PC-9 (cell line): ENCODE measurements at regions not wholly inside any gene's neighbourhood (a gene's known extent, or its start where the extent isn't known, plus 50 kb on each side); places are given as distances from the start of the nearest gene placed in this dataset.
"Not testable (repeated sequence)": the region's sequence is repeated elsewhere in the genome, so short reads cannot be mapped to it uniquely, and the experiment has no call there.

Experiments used
- BruUV-seq: library from RNA; stranded (reverse); fragments of 400-500 nt; replicated peaks from 2 replicates; lab custom pipeline; 2021; lab: Mats Ljungman, UMichigan
- CTCF ChIA-PET: fragments of 300-600 bp; sonication (Branson Sonifier 250); formaldehyde crosslinking; loops from one replicate; lab custom pipeline; 2022; ENCODE audit warnings: antibody characterized with exemption; lab: Charles Lee
- POLR2A ChIA-PET: fragments of 300-600 bp; sonication (Branson Sonifier 250); formaldehyde crosslinking; loops from one replicate; lab custom pipeline; 2022; ENCODE audit warnings: antibody characterized with exemption; ENCODE audit not compliant: unreplicated experiment; lab: Charles Lee
- DNase-seq, 2 experiments: peaks; one replicate each; pipeline versions ENCODE4 v3.0.0 to v3.0.0-alpha.2; 2015 to 2022; ENCODE audit warnings: mixed read lengths in 1 of 2
- H2AFZ ChIP-seq: fragments of 200-600 bp; sonication (generic); 2 replicates; pipeline ENCODE4 v1.8.1; 2017; ENCODE audit warnings: antibody characterized with exemption
- H3F3A ChIP-seq: fragments of 200-600 bp; sonication (generic); 2 replicates; pipeline ENCODE4 v1.8.1; 2017; ENCODE audit warnings: antibody characterized with exemption, mild to moderate bottlenecking, low read depth; ENCODE audit not compliant: insufficient read depth
- H3K27ac ChIP-seq: fragments of 200-600 bp; sonication (generic); 2 replicates; pipeline ENCODE4 v1.6.1; 2016; ENCODE audit warnings: mixed run types
- H3K27me3 ChIP-seq: fragments of 200-600 bp; sonication (generic); 2 replicates; pipeline ENCODE4 v1.6.1; 2016; ENCODE audit warnings: low read depth, mixed run types; ENCODE audit not compliant: insufficient read depth
- H3K36me3 ChIP-seq: fragments of 200-600 bp; sonication (generic); 2 replicates; pipeline ENCODE4 v1.6.1; 2016; ENCODE audit warnings: low read depth, mixed run types
- H3K4me1 ChIP-seq: fragments of 200-600 bp; sonication (generic); replicated peaks from 2 replicates; pipeline ENCODE4 v1.6.1; 2016; ENCODE audit warnings: mixed run types; ENCODE audit not compliant: insufficient read depth
- H3K4me2 ChIP-seq: fragments of 200-600 bp; sonication (generic); 2 replicates; pipeline ENCODE4 v1.6.1; 2017; ENCODE audit warnings: mixed run types
- H3K4me3 ChIP-seq: fragments of 200-600 bp; sonication (generic); 2 replicates; pipeline ENCODE4 v1.6.1; 2016; ENCODE audit warnings: mixed run types
- H3K79me2 ChIP-seq: fragments of 200-600 bp; sonication (generic); 2 replicates; pipeline ENCODE4 v1.6.1; 2017; ENCODE audit warnings: low read depth, mixed run types
- H3K9me2 ChIP-seq: fragments of 200-600 bp; sonication (generic); 2 replicates; pipeline ENCODE4 v1.8.1; 2017; ENCODE audit warnings: mild to moderate bottlenecking; ENCODE audit not compliant: insufficient read depth
- H3K9me3 ChIP-seq: fragments of 200-600 bp; sonication (generic); 2 replicates; pipeline ENCODE4 v1.8.1; 2016; ENCODE audit warnings: low read depth; ENCODE audit not compliant: insufficient read depth
- H4K20me1 ChIP-seq: fragments of 200-600 bp; sonication (generic); 2 replicates; pipeline ENCODE4 v1.8.1; 2017; ENCODE audit not compliant: insufficient read depth
- CTCF ChIP-seq: fragments of 200-600 bp; sonication (generic); conservative IDR thresholded peaks from 2 replicates; pipeline ENCODE4 v1.6.1; 2017; ENCODE audit warnings: mixed run types, antibody characterized with exemption, mild to moderate bottlenecking, moderate library complexity
- EZH2 ChIP-seq: fragments of 200-600 bp; sonication (generic); IDR thresholded peaks from 2 replicates; pipeline ENCODE4 v1.8.0; 2017; ENCODE audit warnings: antibody characterized with exemption, low read depth
- intact Hi-C: fragments of 100-400 bp; cut with micrococcal nuclease; formaldehyde crosslinking; loops from one replicate; pipeline ENCODE4 v1.10.0; 2022; ENCODE audit not compliant: unreplicated experiment

GRCh38 chr4:164648849-164649212 is 105.1 kb upstream of the SMIM31 start:
- Histone ChIP-seq H3F3A (no peaks in the 10 kb centered on the region), H3K79me2 (no peaks in the 10 kb centered on the region), H3K27me3 (no peaks in the 10 kb centered on the region), H3K36me3 (no peaks in the 10 kb centered on the region), H4K20me1 (no peaks in the 10 kb centered on the region), H3K4me3 (no peak overlapping the region), H2AFZ (no peak overlapping the region), H3K4me1 (no peaks in the 10 kb centered on the region), H3K9me3 (no peaks in the 10 kb centered on the region), H3K27ac (no peak overlapping the region), H3K9me2 (no peaks in the 10 kb centered on the region), H3K4me2 (no peak overlapping the region)
- POLR2A ChIA-PET: no interaction called here
- intact Hi-C loops: loop anchor here (5.0 kb wide), 1 partner anchor 212 kb away; no protein-coding TSS in a partner anchor
- no peak for DNase-seq
- TF ChIP-seq EZH2: no peak
- TF ChIP-seq CTCF: no peak
- CTCF ChIA-PET: no interaction called here
- BruUV-seq: no TSS peak

GRCh38 chr4:164659765-164660164 is 94.2 kb upstream of the SMIM31 start:
- Histone ChIP-seq H3K4me2 (no peak overlapping the region), H3K36me3 (no peaks in the 10 kb centered on the region), H3K27me3 (no peaks in the 10 kb centered on the region), H3K27ac (no peak overlapping the region), H4K20me1 (no peaks in the 10 kb centered on the region), H3K4me1 (no peaks in the 10 kb centered on the region), H3K9me2 (no peaks in the 10 kb centered on the region), H3F3A (no peaks in the 10 kb centered on the region), H2AFZ (no peak overlapping the region), H3K9me3 (no peaks in the 10 kb centered on the region), H3K79me2 (no peaks in the 10 kb centered on the region), H3K4me3 (no peak overlapping the region)
- DNase-seq: no peak
- POLR2A ChIA-PET: no interaction called here
- CTCF ChIA-PET: no interaction called here
- TF ChIP-seq EZH2 (no peak), CTCF (no peak)
- intact Hi-C loops: no loop called here
- BruUV-seq: no TSS peak

- DNase-seq, H3K9me3 ChIP-seq, H3K4me1 ChIP-seq, H3K36me3 ChIP-seq, CTCF ChIA-PET, H3K4me3 ChIP-seq, intact Hi-C loops, POLR2A ChIA-PET, H3K4me2 ChIP-seq, H3K27ac ChIP-seq, H2AFZ ChIP-seq, H3K79me2 ChIP-seq, BruUV-seq, H3K9me2 ChIP-seq, H3F3A ChIP-seq, H3K27me3 ChIP-seq, H4K20me1 ChIP-seq: not testable (repeated sequence)
Measured at GRCh38 chr4:164676152-164676551, 77.8 kb upstream of the SMIM31 start.

- no peak overlapping the region for H3K4me3 ChIP-seq
- no peak overlapping the region for H3K4me2 ChIP-seq
- no TSS peak for BruUV-seq
- H2AFZ ChIP-seq: no peak overlapping the region
- DNase-seq: no peak
- H3K9me3 ChIP-seq: no peaks in the 10 kb centered on the region
- TF ChIP-seq EZH2: no peak
- no peak for TF ChIP-seq CTCF
- no peaks in the 10 kb centered on the region for H3K4me1 ChIP-seq
- no peaks in the 10 kb centered on the region for H3F3A ChIP-seq
- H3K27me3 ChIP-seq: no peaks in the 10 kb centered on the region
- ChIA-PET POLR2A (no interaction called here), CTCF (no interaction called here)
- no peak overlapping the region for H3K27ac ChIP-seq
- intact Hi-C loops: no loop called here
- no peaks in the 10 kb centered on the region for H3K79me2 ChIP-seq
- H3K36me3 ChIP-seq: no peaks in the 10 kb centered on the region
- no peaks in the 10 kb centered on the region for H4K20me1 ChIP-seq
- no peaks in the 10 kb centered on the region for H3K9me2 ChIP-seq
Measured at GRCh38 chr4:164683040-164683439, 70.9 kb upstream of the SMIM31 start.
